Hematopoietic multipotent progenitor cell treated with erythropoietin and hydrocortisone succinate and interleukin-3 and kit ligand, for 4 days (in vitro differentiated cells): ENCODE measurements at regions not wholly inside any gene's neighbourhood (a gene's known extent, or its start where the extent isn't known, plus 50 kb on each side); places are given as distances from the start of the nearest gene placed in this dataset.

Experiments used
- DNase-seq: peaks from one replicate; pipeline ENCODE4 v3.0.0-alpha.2; 2015

GRCh38 chr3:180354214-180354613, 247.7 kb upstream of the TTC14 start:
- no peak for DNase-seq

DNA sequence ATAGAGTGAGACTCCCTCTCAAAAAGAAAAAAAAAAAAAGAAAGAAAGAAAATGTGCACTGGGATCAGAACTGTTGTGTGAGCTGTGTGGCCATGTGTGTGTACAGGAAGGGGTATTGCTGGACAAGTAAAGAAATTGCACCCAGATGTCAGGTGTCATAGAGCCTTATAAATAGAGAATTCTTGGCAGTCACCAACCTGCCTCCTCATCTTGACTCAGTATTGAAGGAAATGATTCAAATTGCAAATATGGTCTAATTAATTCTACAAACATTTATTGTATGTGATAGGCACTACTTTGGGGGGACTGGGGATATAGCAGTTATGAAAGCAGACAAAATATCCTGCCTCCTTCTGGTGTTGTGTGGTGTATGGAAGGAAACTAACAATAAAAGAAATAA, 243.8 kb upstream of the TTC14 start:
- DNase-seq = no peak

DNA sequence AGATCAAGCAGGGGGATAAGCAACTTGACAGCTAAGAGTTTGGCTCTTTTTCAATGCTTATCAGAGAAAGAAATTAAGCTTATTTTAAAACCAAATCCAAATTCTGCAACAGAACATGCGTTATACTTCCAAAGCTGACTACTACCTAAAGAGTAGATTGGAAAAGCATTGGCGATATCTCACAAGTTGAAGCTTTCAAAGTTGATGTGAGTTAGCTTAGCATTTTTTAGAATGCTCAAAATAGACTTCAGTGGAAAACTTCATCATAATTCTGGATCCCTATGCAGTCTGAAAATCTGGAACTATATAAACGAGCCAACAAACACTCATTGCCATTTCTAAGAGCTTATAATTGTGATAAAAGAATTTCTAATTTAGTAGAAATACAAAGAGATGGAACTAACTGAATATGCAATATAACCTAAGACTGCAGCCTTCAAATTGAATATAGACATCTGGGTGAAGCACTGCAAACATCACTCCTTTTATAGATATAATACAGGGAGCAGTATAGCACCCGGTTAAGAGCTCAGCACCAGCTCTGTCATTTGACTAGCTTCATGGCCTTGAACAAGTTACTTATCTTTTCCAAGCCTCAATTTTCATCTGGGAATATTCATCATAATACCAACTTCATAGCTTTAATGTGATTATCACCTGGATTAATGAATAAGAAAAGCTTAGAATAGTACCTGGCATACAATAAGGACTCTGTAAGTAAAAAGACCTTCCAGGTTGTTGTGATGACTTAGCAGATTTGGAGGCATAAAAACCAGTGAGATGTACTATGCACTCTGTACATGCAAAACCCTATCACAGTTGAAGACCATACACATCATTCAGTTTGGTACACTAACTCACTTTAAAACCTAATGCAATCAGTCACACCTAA, 242.7 kb upstream of the TTC14 start:
- DNase-seq = no peak

DNA sequence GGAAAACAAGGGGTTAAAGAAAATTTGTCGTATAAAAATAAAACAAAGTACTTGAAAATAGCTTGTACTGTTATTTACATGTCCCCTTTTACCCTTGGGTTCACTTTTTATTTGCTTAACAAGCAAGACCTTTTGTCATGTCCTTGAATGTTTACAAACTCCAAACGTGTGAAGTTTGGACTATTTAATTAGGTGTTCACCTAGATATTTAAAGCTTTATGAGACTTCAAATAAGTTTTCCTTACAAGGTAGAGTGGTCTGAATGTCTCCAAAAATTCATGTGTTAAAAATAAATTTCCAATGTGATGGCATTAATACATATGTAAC, 242.0 kb upstream of the TTC14 start:
- DNase-seq = no peak

GRCh38 chr3:180362081-180362480, 239.9 kb upstream of the TTC14 start:
- no peak for DNase-seq

DNA sequence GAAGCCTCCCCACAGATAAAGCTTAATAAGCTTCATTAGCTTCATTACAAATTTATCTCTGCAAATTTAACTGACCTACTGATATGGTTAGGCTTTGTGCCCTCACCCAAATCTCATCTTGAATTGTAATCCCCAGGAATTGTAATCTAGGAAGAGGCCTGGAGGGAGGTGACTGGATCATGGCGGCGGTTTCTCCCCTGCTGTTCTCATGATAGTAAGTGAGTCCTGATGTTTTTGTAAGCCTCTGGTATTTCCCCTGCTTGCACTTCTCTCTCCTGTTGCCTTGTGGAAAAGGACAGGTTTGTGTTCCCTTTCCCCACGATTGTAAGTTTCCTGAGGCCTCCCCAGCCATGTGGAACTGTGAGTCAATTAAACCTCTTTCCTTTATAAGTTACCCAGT, 226.1 kb upstream of the TTC14 start:
- DNase-seq = no peak

DNA sequence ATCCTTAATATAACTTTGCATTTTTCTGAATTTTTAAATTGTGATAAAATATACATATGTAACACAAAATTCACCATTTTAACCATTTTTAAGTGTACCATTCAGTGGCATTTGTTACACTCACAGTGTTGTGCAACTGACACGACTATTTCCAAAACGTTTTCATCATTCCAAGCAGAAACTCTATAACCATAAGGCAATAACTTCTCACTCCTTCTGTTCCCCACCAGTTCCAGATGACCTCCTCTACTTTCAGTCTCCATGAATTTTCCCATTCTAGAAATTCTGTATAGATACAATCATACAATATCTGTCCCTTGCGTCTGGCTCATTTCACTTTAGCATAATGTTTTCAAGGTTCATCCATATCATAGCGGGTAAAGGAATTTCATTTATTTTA, 223.5 kb upstream of the TTC14 start:
- DNase-seq = no peak

- no peak for DNase-seq
Observed at GRCh38 chr3:180382638-180383180, 219.3 kb upstream of the TTC14 start.

GRCh38 chr3:180383332-180384020, 218.5 kb upstream of the TTC14 start:
- no peak for DNase-seq

DNA sequence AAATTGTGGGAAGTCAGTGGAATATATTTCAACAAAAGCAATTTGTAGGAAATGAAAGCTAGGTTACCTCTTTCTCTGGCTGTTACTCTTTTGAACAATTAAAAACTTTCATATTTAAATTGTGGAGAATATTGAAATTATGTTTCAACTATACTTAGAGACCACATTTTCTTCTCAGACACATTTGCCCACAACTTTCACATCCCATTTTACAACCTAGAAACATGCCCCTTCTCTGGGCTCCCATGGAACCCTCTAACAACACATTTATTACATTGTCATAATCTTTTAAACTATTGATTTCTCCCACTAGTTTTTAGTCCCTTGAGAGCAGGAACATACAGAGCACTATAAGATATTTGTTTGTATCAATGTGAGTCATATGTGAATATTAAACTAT, 211.7 kb upstream of the TTC14 start:
- DNase-seq = no peak

DNA sequence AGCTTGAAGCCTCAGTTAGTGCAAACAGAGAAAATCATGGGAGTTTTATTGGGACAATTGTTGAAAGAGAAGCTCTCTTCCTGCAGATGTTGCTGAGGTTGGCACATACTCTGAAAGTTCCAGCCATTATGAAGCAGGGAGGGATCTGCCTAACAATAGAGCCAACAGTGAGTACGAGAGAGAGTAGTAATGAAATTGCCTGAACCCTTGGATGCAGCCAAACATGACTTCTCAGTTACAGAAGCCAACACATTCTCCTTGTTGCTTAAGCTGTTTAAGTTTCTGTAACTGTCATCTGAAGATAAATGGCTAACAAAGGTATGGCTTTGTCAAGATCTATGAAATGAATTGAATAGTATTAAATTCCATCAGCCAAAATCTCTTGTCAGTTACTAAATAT, 211.0 kb upstream of the TTC14 start:
- no peak for DNase-seq

DNA sequence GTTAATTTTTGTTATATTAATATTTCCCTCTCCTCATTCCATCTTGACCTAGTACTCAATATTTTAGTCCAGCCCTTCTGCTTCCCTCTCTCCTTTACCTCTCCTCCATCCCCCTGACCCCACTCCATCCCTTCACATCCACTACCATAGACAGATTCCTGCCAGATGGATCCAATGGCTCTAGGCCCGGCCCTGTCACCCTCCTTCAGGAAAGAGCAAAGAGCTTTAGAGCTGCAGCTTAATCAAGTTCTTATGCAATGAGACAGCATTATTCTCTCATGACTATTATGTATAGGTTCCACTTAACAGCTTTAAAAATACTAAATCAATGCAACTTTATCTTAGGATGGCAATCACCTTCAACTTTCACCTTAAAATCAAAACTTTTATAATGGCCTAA, 200.7 kb upstream of the TTC14 start:
- DNase-seq = no peak

DNA sequence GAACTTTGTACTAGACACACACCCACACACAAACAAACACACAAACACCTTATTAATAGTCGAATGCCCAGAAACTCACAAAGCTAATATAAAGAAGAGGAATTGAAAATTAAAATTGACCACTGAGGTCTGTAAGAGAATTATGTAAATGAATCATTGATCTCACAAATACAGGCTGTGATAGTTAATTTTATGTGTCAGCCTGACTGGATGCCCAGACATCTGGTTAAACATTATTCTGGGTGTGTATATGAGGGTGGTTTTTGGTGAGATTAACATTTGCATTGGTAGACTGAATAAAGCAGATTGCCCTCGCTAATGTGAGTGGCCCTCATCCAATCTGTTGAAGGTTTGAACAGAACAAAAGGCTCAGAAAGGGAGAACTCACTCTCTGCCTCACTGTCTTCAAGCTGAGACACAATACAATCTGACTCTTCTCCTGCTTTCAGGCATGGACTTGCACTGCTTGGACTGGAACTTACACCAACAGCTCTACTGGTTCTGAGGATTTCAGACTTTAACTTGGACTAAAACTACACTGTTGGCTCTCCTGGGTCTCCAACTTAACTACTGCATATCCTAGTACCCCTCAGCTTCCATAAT, 199.4 kb upstream of the TTC14 start:
- no peak for DNase-seq

GRCh38 chr3:180403156-180403555, 198.8 kb upstream of the TTC14 start:
- no peak for DNase-seq

- DNase-seq = no peak
Observed at GRCh38 chr3:180408654-180409053, 193.3 kb upstream of the TTC14 start.

GRCh38 chr3:180409170-180409569, 192.8 kb upstream of the TTC14 start:
- no peak for DNase-seq

DNA sequence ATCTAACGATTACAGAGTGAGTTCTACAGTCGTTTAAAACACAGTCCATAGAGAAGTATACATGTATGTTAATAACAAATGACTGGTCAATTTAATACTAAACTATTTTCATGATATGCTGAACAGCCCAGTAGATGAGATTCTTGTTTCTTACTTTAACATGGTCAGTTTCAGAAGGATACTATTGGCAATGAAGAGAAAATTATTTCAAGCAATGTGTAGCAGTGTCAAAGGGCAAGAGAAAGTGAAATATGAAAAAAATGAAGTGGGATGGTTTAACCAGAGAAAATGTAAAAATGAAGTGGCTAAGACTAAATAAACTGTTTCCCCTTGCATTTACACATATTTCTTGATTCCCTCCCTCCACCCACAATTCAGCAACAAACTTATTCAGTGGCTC, 192.1 kb upstream of the TTC14 start:
- DNase-seq = no peak

DNA sequence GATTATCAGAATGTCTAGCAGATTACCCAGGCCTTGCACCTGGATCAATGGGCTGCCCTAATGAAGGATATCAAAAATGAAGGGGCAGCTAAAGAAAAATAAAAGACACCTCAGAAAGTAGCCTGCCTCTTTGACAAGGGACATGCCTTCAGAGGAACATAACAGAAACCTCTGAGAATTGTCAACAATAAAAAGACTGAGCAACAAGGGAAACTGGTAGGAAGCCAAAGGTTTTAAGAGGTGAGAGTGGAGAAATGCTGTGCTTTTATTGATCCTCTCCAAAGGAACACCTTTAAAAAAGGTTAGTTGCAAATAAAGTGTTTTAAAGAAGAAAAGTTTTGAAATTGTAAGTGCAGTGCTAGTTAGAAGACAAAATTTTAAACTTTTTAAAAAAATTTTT, 187.8 kb upstream of the TTC14 start:
- no peak for DNase-seq

DNA sequence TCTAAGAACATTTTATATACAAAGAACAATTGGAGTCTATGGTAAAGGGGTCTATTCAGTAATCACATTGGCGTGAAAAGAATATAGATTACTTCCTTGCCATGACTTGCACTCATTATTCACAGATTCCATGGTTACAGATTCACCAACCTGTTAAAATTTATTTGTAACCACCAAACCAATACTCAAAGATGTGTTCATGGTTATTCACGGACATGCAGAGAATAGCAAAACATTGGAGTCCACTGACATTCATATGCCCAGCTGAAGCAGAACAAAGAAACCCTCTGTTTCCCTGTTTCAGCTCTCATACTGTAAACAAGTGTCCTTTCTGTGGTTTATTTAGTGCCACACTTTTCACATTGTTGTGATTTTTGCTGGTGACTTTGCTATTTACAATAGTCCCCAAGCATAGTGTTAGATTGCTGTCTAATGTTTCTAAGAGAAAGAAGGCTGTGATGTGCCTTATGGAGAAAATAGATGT, 185.8 kb upstream of the TTC14 start:
- DNase-seq = no peak

DNA sequence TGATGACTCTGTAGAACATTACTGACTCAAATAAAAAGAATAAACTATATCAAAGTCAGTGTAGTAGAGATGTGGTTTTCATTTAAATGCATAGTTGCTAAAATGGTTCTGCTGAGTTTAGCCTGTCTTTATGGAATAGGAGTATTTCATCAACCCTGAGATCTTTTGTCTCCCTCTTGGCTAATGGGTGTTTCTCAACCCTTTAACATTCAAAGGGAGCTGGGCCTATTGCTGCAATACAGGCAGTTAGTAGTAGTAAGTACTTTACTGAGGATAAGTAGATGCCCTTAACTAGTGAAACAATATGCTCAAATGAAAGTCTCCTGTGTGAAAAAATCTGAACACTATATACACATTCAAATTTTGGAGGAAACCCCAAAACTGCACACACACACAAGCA, 184.7 kb upstream of the TTC14 start:
- no peak for DNase-seq

DNA sequence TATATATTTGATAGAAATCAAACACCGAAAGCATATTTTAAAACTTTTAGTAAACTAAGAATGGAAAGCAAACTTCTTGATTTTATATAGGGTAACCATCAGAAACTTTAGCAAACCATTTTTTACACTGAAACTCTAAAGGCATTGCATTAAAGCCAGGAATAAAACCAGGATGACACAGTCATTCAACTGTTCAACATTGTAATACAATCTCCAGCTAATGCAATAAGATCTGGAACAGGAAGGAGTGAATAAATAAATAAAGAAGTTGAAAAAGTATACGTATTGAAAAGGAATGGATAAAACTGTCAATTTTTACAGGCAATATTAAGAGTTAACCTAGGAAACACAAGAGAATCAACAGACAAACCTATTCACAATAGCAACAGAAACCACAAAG, 181.9 kb upstream of the TTC14 start:
- no peak for DNase-seq

DNA sequence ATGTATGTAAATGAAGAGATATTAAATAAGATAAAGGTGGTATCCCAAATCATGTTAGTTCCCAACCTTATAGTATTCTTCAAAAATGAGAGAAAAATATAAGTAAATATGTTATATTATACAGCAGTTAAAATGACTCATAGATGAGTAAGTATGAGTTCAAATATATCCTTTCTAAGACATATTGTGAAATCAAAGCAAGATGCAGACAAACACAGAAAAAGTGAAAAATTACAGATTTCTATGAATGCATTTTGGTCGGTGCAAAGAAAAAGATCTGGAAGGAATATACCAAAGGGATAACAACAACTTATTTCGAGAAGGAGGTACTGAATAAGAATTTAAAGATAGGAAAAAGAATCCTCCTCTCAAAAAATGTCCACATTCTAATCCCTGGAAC, 181.2 kb upstream of the TTC14 start:
- DNase-seq = no peak

GRCh38 chr3:180421221-180421620, 180.7 kb upstream of the TTC14 start:
- DNase-seq = no peak

DNA sequence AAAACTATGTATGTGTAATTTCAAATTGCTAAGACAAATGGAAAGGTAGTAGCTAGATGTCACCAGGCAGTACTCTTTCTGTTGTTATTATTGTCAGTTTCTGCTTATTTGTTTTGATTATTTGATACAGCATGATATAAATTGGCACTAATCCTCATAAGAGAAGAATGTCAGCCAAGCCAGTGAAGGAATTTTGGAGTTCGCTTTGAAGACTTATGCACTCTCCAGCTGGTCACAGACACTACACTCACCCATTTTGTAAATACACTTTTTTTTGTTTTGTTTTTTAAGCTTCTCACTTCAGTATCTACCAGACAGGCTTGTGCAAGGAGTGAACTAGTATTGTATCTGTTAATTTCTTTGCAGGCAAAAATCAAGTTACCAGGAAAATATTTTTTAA, 180.2 kb upstream of the TTC14 start:
- no peak for DNase-seq
